Thymus (tissue), 11 donors: ENCODE measurements at regions not wholly inside any gene's neighbourhood (a gene's known extent, or its start where the extent isn't known, plus 50 kb on each side); places are given as distances from the start of the nearest gene placed in this dataset.

ENCODE experiments used
- DNase-seq, 9 donors: peaks; one replicate each; pipeline ENCODE4 v3.0.0-alpha.2; 2013; ENCODE audit warnings: low spot score in 9 of 9, low read depth in 6 of 9, missing footprints in 1 of 9
- H3K27ac ChIP-seq, 2 donors: one replicate each; pipeline ENCODE4 v1.5.1; 2013; ENCODE audit warnings: control low read depth in 1 of 2, low read depth in 1 of 2, low read length in 1 of 2, mild to moderate bottlenecking in 1 of 2, moderate library complexity in 1 of 2
- H3K27me3 ChIP-seq, 2 donors: one replicate each; pipeline ENCODE4 v1.5.1; 2013; ENCODE audit warnings: low read length in 1 of 2; ENCODE audit not compliant: control insufficient read depth in 2 of 2, insufficient read depth in 1 of 2
- H3K36me3 ChIP-seq, 2 donors: one replicate each; pipeline ENCODE4 v1.5.1; 2013; ENCODE audit warnings: low read length in 1 of 2, mild to moderate bottlenecking in 1 of 2, moderate library complexity in 1 of 2; ENCODE audit not compliant: control insufficient read depth in 2 of 2, insufficient read depth in 2 of 2
- H3K4me1 ChIP-seq, 2 donors: one replicate each; pipeline ENCODE4 v1.5.1; 2013; ENCODE audit warnings: low read length in 2 of 2; ENCODE audit not compliant: control insufficient read depth in 2 of 2, insufficient read depth in 2 of 2
- H3K4me3 ChIP-seq, 2 donors: one replicate each; pipeline ENCODE4 v1.5.1; 2013; ENCODE audit warnings: low read length in 2 of 2, control low read depth in 1 of 2, mild to moderate bottlenecking in 1 of 2
- H3K9me3 ChIP-seq, 2 donors: one replicate each; pipeline ENCODE4 v1.5.1; 2013; ENCODE audit warnings: low read length in 1 of 2, mild to moderate bottlenecking in 1 of 2; ENCODE audit not compliant: control insufficient read depth in 2 of 2, insufficient read depth in 1 of 2
- WGBS: extraction: QIAGEN DNeasy Blood & Tissue Kit; methylation state at CpG from one replicate; pipeline ENCODE4 v1.1.7; 2013; 5-methylcytosine and 5-hydroxymethylcytosine counted together
- donor health status: healthy.

- 53% methylated on average over 6 of the region's 6 CpGs for WGBS
- no peak for DNase-seq
- H3K27me3 ChIP-seq = no peaks in the 10 kb centered on the region
- H3K4me3 ChIP-seq = no peak overlapping the region
- no peaks in the 10 kb centered on the region for H3K9me3 ChIP-seq
- H3K36me3 ChIP-seq = no peaks in the 10 kb centered on the region
- H3K27ac ChIP-seq = no peak overlapping the region
- no peaks in the 10 kb centered on the region for H3K4me1 ChIP-seq
These were observed 632.7 kb downstream of the NTRK3 start for GRCh38 chr15:87623832-87624231.

GRCh38 chr15:87620393-87620792 lies 636.1 kb downstream of the NTRK3 start:
- Histone ChIP-seq H3K9me3 (no peaks in the 10 kb centered on the region), H3K27ac (no peak overlapping the region), H3K36me3 (no peaks in the 10 kb centered on the region), H3K27me3 (no peaks in the 10 kb centered on the region), H3K4me1 (no peaks in the 10 kb centered on the region), H3K4me3 (no peak overlapping the region)
- WGBS = 94% methylated on average over 2 of the region's 2 CpGs
- DNase-seq = no peak

DNA sequence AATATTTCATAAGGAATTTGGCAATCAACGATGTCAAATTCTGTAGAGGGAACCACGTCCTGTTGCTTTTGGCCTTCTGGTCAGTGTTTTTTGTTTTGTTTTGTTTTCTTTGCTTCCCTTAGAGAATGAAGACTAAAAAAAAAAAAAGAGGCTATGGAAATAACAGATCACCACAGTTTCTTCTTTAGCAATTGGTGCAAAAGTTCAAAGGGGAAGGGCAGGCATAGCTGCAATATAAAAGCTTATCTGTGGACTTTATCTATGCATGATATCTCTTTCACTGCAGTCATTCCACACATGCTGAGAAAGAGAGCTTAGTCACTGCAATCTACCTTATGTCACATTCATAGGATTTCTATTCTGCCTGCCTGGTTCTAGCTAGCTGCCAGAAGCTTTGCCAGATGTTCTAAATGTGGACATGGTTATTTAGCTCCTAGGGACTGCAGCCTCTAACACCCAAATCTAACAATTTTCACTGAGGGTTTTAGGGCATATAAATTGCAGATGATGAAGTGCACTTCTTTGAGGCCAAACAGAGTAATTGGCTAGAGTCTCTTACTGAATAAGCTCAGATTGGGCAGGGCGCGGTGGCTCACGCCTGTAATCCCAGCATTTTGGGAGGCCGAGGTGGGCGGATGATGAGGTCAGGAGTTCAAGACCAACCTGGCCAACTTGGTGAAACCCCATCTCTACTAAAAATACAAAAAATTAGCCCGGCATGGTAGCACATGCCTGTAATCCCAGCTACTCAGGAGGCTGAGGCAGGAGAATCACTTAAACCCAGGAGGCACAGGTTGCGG lies 637.2 kb downstream of the NTRK3 start:
- H3K4me3 ChIP-seq = no peak overlapping the region
- H3K27ac ChIP-seq = no peak overlapping the region
- H3K9me3 ChIP-seq = no peaks in the 10 kb centered on the region
- no peaks in the 10 kb centered on the region for H3K27me3 ChIP-seq
- H3K36me3 ChIP-seq = no peaks in the 10 kb centered on the region
- 85% methylated on average over 9 of the region's 9 CpGs for WGBS
- no peak for DNase-seq
- H3K4me1 ChIP-seq = no peaks in the 10 kb centered on the region

- H3K36me3 ChIP-seq = no peaks in the 10 kb centered on the region
- WGBS = 93% methylated on average over 4 of the region's 4 CpGs
These were observed 638.3 kb downstream of the NTRK3 start for GRCh38 chr15:87618203-87618725.

GRCh38 chr15:87614704-87615103 lies 641.8 kb downstream of the NTRK3 start:
- H3K4me3 ChIP-seq = no peak overlapping the region
- H3K9me3 ChIP-seq = no peaks in the 10 kb centered on the region
- H3K27me3 ChIP-seq = no peaks in the 10 kb centered on the region
- H3K36me3 ChIP-seq = no peaks in the 10 kb centered on the region
- H3K4me1 ChIP-seq = no peaks in the 10 kb centered on the region
- H3K27ac ChIP-seq = no peak overlapping the region
- WGBS = 94% methylated on average over 9 of the region's 9 CpGs
- no peak for DNase-seq

More at GRCh38 chr15:87618203-87618725, 638.3 kb downstream of the NTRK3 start:
- Histone ChIP-seq H3K9me3 (no peaks in the 10 kb centered on the region), H3K27me3 (no peaks in the 10 kb centered on the region), H3K4me1 (no peaks in the 10 kb centered on the region), H3K27ac (no peak overlapping the region), H3K4me3 (no peak overlapping the region)
- DNase-seq = no peak

- no peaks in the 10 kb centered on the region for H3K4me1 ChIP-seq
- no peaks in the 10 kb centered on the region for H3K36me3 ChIP-seq
- WGBS = 89% methylated on average over 8 of the region's 8 CpGs
- no peak overlapping the region for H3K27ac ChIP-seq
- H3K27me3 ChIP-seq = no peaks in the 10 kb centered on the region
- DNase-seq = no peak
- no peaks in the 10 kb centered on the region for H3K9me3 ChIP-seq
- H3K4me3 ChIP-seq = no peak overlapping the region
These were observed 646.2 kb downstream of the NTRK3 start for GRCh38 chr15:87610366-87610765.

DNA sequence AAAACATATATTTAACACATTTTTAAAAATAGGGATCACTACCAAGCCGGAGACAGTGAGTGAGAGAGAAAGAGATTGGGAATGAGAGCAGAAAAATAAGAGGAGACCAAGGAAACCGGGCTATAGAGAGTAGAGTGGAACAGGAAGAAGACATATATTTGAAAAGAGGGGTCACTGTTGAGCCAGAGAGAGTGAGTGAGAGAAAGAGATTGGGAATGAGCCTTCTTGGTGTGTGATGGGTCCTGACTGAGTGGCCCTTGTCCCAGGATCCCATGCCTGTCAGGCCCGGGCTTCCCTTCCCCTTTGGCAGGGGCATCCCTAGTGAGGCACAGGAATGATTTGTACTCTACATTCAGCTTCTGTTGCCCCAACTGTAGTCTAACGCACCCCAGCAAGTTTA lies 646.6 kb downstream of the NTRK3 start:
- no peaks in the 10 kb centered on the region for H3K9me3 ChIP-seq
- no peak overlapping the region for H3K4me3 ChIP-seq
- H3K36me3 ChIP-seq = no peaks in the 10 kb centered on the region
- 88% methylated on average over 4 of the region's 4 CpGs for WGBS
- no peak overlapping the region for H3K27ac ChIP-seq
- no peaks in the 10 kb centered on the region for H3K4me1 ChIP-seq
- no peak for DNase-seq
- no peaks in the 10 kb centered on the region for H3K27me3 ChIP-seq

DNA sequence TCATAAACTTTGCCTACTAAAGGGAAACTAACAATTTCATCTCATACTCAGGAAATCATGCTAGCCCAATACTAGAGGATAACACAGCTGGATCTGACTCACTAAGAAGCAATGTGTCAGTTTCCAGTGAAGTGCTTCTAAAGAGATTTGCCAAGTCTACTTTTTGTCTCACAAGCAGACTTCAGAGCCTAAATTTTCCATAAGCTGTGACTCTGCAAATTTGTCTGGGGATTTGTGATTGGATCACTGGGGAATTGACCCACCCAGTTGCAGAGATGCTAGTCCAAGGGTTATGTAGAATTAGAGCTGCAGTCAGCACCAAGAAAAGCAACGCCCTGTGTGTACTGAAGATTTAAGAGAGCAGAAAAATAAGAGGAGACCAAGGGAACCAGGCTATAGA lies 647.1 kb downstream of the NTRK3 start:
- no peaks in the 10 kb centered on the region for H3K36me3 ChIP-seq
- H3K27ac ChIP-seq = no peak overlapping the region
- no peaks in the 10 kb centered on the region for H3K27me3 ChIP-seq
- no peak overlapping the region for H3K4me3 ChIP-seq
- no peak for DNase-seq
- 76% methylated on average over 1 of the region's 1 CpG for WGBS
- no peaks in the 10 kb centered on the region for H3K4me1 ChIP-seq
- no peaks in the 10 kb centered on the region for H3K9me3 ChIP-seq

DNA sequence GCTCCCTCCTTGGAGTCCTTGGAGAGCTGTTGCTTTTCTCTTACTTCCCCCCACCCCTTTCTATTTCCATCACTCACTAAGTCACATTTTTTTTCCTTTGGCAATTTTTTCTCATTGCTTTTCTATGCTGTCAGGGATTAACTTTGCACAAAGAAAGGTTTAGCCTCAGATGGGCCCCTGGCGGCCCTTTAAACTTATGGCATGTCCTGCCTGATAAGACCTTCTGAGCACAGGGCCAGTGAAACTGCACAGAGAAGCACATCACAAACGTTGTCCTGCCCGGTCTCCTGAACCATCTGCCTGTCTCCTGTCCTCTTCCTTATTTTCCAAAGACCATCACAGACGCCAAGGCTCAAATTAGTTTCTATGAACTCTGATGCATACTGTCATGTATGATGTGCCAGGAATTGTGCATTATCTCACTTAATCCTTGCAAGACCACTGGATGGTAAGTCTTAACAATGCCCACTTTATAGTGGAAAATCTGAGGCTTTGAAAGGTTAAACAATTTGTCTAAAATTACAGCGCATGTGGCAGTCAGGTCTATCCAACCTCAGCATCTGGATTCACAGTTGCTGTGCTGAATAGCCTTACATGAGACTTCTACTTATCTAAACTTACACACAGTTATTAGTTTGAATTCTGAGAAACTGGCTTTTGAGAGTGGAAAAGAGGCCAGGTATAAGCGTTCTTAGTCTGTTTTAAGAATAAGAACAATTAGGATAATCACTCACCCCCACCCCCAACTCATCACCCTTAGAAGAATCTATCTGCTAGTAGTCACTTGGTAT lies 648.1 kb downstream of the NTRK3 start:
- DNase-seq = no peak
- WGBS = 88% methylated on average over 6 of the region's 6 CpGs
- Histone ChIP-seq H3K9me3 (no peaks in the 10 kb centered on the region), H3K4me1 (no peaks in the 10 kb centered on the region), H3K27ac (no peak overlapping the region), H3K36me3 (no peaks in the 10 kb centered on the region), H3K27me3 (no peaks in the 10 kb centered on the region), H3K4me3 (no peak overlapping the region)
